Nucleus accumbens (tissue), 56 donors: ENCODE measurements at regions not wholly inside any gene's neighbourhood (a gene's known extent, or its start where the extent isn't known, plus 50 kb on each side); places are given as distances from the start of the nearest gene placed in this dataset.

ENCODE experiments used
- DNase-seq, 56 donors: peaks; one replicate each; lab custom pipeline; 2025; lab: John Stamatoyannopoulos, UW

DNA sequence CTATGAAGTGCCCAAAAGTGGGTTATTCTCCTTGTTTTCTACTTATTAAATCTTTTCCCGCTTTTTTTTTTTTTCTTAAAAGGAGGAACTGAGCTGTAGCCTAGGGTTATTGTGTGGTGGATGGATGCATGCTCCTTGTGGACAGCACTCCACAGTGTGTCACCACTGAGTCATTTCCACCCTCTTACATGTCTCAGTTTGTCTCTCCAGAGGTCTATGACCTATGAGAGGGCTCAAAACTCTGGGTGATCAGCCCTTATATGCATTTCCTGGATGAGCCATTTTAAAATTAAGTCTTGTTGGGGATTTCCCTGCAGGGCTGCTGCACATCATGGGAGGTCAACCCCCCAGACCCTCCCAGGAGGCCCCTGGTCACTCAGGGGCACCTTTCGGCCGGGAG, 102.2 kb upstream of the MOCS2 start:
- no peak for DNase-seq

DNA sequence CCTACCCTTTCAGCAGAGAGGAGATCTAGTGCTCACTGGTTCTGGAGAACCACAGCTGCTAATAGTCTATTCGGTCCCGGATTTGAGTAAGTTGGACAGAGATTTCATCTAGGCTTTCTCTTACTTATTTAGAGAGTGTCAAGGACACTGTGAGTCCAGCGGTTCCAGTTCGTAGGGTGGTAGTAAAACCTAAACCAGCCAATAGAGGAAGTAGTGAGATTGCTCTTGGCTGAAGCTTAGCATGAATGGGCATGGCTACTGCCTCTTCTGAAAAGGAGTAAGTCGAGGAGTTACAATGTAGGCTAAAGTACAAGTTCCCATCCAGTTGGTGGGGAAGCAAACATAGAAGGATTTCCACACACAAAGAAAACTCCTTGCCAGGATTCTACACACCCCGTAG, 109.6 kb upstream of the MOCS2 start:
- DNase-seq, result no peak

GRCh38 chr5:53219610-53220009, 110.1 kb upstream of the MOCS2 start:
- no peak for DNase-seq

DNA sequence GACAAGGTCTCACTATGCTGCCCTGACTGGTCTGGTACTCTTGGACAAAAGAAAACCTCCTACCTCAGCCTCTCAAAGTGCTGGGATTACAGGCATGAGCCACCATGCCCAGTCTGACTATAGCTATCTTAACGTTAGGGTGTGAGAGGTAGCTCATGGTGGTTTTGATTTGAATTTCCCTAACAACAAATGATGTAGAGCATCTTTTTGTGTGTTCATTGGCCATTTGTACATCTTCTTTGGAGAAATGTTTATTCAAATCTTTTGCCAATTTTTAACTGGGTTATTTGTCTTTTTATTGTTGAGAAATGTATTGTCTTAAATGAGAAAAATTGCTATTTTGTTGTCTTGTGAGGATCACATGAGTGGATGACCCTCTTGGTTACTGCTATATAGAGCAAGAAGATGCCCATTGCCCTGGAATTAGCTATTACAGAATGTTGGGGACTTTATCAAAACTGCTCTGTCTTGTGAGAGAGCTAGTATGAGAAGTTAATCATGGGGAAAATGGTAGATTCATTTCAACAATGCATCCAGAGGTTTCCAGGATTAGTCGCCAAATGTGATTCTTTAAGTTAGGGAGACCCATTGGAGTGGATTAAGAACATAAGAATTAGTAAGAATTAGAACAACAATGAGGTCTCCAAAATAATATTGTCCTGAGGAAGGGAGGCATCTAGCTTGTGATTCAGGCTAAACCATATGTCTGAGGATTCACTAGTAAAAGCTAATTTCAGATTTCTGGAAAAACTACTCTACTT, 124.3 kb upstream of the MOCS2 start:
- no peak for DNase-seq

GRCh38 chr5:53236683-53237082, 127.1 kb upstream of the MOCS2 start:
- DNase-seq, result no peak

GRCh38 chr5:53237876-53238275, 128.3 kb upstream of the MOCS2 start:
- DNase-seq, result no peak

DNA sequence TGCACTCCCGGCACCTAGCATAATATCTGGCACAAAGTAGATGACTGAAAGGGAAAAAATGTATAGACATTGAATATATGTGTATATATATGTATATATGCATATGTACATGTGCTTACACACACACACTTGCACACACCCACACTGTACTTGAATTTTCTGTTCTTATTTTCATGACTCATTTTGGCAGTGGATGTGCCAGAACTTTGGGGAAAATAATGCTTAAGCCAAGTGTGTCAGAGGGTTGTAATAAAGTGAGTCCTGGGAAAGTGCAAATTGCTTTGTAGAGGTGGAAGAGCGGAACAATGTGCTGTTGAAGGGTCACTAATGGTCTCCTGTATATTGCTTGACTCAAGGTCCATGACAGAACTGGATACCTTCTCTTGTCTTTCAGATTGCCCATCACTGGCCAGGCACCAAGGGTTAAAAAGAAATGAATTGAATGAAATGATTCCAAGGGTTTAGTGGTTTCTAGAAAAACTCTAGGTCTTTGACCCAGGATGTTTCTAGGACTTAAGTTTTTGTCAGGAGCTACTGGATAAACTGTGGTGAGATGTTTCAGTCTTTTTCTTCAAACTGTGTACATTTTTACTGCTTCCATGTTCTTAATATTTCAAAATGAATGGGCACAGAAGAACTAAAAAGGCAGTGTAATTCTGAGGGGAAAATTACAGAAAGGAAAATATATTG, 129.9 kb upstream of the MOCS2 start:
- no peak for DNase-seq

DNA sequence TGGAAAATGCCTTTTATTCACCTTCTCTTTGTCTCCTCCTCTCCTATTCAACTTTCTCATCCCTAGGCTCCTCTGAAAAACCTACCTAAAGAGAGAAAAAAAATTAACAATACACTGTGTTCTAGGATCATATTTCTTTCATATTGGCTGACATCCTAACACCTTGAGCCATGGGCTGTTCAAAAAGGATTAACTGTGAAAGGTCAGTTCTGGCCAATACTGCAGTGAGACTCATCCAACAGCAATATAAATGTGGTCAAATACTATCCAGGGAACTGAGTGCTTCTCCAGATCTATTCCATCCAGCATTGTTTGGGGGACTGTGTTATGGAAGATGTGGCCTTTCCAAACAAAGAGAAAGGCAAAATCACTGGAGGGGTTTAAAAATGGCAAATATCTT, 131.1 kb upstream of the MOCS2 start:
- no peak for DNase-seq

DNA sequence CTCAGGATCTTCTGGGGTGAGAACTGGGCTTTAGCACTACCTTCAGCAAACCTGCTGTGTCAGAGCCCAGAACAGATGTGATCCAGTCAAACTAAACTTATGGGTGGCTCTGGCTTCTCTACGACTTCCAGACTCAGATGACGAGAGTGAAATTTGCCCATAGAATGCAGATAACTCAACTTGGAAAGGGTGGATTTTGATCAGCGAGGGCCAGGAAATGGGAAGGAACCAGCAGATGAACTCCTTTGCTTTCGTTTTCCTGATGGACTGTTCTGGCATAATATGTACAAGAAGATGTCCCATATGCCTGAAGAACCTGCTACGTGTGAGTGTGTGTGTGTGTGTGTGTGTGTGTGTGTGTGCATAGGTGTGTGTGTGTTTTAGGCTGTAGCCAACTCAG, 132.0 kb upstream of the MOCS2 start:
- no peak for DNase-seq

DNA sequence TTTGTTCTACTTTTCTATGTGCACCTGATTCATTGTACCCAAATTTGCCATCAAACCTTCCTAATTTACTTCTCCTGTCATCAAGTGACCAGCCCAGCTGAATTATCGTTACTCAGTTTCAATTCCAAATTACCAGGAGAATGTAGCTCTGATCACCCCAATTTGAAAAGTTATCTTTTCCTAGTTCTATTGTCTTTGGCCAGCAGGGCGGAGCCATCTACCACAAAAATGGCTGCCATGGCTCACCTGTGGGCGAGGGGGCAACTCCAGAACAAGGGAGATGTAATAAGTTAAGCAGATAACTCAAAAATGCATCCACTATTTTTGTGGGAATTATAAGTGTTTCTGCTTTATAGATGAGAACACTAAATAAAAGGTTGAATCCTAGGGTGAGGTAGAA, 133.8 kb upstream of the MOCS2 start:
- no peak for DNase-seq

- DNase-seq, result no peak
Measured at GRCh38 chr5:53246042-53246836, 136.7 kb upstream of the MOCS2 start.

- no peak for DNase-seq
Measured at GRCh38 chr5:53249529-53250200, 140.1 kb upstream of the MOCS2 start.

DNA sequence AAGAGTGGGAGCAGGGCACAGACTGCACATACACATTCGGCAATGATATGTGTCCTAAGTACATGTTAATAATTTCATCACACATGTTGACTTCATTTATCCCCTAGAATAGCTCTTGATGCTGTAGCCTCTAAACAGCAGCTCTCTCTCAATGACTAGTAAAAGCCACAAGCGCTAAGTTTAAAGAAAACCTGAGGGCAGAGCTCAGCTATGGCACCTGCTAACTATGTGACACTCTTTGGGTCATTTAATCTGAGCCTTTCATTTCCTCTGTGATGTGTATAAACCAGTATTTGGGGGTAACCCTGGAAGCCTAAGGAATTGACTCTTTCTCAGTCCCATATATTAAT, 140.6 kb upstream of the MOCS2 start:
- DNase-seq, result no peak

- DNase-seq, result no peak
Measured at GRCh38 chr5:53253421-53253871, 143.9 kb upstream of the MOCS2 start.

DNA sequence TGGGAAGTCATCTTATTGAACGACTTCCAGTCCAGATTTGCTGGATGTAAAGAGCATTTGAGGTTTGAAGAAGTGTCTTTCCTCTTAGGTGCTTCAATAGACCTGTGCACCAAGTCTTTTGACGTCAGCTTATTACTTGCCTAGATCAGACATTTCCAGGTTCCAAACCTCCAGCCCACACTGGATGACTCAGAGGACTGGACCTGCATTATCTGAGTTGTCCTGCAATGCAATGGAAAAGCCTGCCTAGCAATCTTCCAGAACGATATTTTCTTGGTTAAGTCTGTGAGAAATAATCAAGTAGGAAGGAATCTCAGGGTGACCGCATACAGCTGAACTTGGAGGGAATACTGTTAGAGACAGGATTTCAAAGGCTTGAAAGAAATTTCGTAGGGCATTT, 147.2 kb upstream of the MOCS2 start:
- DNase-seq, result no peak

DNA sequence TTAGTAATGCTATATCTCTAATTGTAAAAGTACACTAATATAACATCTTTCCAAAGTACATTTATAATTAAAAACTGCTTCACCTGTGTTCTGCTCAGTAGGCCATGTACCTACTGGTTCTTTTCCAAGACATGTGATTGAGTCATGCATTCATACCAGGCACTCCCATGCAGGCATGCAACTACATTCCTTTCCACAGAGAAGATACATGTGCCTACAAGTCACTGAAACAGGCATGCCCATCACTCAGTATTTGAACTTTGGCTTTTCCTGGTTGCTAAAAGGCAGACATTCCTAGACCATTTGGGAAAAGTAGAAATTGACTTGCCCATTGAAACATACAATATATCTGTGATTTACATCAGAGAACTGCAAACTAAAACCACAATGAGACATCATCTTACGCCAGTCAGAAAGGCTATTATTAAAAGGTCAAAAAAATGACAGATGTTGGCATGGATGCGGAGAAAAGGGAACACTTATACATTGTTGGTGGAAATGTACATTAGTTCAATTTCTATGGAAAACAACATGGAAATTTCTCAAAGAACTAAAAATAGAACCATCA, 148.3 kb upstream of the MOCS2 start:
- no peak for DNase-seq

- DNase-seq, result no peak
Measured at GRCh38 chr5:53259176-53259575, 149.6 kb upstream of the MOCS2 start.

DNA sequence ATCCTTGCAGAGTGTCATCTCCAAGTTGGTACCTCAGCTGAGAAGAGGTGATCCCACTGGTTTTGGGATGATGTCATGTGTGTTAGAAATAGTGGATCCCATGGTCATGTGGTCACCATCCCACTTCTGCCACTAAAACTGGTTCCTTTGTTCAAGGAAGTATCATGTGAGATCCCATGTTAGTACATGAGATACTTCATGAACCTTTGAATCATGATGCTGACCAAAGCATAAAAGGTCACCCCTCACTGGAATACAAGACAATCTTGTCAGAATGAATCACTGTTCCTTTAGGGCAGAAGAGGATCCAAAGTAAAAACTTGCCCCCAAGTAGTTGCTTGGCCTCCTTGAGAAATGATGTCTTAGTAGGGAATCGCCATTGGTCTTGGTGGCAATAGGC, 150.9 kb upstream of the MOCS2 start:
- no peak for DNase-seq

DNA sequence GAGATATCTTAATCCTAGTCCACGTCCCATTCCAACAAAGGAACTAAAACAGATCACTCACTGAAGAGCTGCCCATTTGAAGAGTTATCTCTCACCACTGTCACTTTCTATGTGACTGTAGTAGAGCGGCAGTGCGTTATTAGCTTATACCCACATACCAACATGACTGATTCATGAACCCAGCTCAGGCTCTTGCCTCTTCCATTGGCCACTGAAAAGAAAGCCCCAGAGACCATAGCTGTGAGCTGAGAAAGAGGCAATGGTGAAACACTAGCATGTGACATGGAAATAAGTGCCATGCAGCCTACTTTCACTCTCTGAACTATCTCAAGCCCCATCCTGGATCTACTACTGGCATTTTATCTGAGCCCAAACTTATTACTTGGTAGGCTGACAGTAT, 151.7 kb upstream of the MOCS2 start:
- no peak for DNase-seq

GRCh38 chr5:53262348-53262970, 152.9 kb upstream of the MOCS2 start:
- DNase-seq, result no peak
